ENCODE measurements at regions not wholly inside any gene's neighbourhood (a gene's known extent, or its start where the extent isn't known, plus 50 kb on each side); places are given as distances from the start of the nearest gene placed in this dataset.

DNA sequence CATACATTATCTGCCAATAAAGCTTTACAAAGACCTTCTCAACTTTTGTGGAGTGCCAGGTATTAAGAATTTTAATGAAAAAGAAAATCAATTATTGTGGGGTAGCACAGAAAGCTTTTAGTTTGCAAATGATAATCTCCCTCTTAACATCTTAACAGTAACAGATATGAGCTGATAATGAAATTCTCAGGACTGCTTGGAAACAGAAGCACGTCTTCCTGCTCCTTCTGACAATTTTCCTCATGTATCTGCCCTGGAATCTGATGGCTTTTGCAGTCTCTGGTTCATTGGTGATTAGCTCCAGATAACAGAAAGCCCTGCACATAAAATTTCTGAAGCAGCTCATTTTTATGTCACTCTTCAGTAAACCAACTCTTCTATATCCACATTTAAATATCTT is 432.4 kb upstream of the PDZRN3 start:
- TF ChIP-seq, protein P1, sequence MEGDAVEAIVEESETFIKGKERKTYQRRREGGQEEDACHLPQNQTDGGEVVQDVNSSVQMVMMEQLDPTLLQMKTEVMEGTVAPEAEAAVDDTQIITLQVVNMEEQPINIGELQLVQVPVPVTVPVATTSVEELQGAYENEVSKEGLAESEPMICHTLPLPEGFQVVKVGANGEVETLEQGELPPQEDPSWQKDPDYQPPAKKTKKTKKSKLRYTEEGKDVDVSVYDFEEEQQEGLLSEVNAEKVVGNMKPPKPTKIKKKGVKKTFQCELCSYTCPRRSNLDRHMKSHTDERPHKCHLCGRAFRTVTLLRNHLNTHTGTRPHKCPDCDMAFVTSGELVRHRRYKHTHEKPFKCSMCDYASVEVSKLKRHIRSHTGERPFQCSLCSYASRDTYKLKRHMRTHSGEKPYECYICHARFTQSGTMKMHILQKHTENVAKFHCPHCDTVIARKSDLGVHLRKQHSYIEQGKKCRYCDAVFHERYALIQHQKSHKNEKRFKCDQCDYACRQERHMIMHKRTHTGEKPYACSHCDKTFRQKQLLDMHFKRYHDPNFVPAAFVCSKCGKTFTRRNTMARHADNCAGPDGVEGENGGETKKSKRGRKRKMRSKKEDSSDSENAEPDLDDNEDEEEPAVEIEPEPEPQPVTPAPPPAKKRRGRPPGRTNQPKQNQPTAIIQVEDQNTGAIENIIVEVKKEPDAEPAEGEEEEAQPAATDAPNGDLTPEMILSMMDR (IDR thresholded peaks at IDR 0.05; ENCODE audit: insufficient read depth, low read depth, low read length, missing control alignments), result no peak
- no peak overlapping the region for H3K4me3 ChIP-seq (ENCODE audit: low read length)
- no peak for DNase-seq (ENCODE audit: low read depth)

DNA sequence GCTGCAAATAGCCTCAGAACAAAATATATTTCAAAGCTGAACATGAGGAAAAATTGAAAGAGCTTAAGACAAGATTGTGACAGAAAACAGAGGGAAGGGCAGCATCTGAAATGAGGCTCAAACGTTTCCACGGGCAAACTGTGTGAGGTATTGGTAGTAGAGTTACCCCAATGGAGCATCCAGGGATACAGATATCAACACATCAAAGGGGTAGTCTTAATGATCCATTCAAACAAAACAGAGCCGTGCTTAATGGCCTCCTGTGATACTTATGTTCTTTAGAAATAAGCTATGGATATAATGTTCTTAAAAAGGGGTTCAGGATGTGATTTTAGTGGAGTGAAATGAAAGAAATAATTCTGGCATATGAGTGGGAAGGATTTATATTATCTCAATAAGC is 430.3 kb upstream of the PDZRN3 start:
- TF ChIP-seq, protein P1 (IDR thresholded peaks at IDR 0.05; ENCODE audit: insufficient read depth, low read depth, low read length, missing control alignments), result no peak
- no peak overlapping the region for H3K4me3 ChIP-seq (ENCODE audit: low read length)
- DNase-seq (ENCODE audit: low read depth), result no peak

DNA sequence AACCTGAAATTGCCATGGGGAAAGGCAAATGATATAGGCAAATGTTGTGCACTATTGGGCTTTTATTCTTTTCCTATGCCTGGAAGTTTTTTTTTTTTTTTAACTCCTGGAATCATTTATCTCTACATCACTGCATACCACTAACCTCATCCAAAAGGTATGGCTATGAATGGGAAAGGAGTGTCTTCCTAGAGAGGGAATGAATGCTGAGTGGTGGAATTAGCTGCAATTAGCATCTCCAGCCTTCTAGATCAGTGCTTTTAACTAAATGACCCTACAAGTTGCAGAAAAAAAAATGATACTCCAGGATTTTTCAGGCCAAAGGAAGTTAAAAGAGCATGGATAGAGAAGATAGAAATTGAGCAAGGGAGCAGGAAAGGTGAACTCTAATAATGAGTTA is 429.8 kb upstream of the PDZRN3 start:
- TF ChIP-seq, protein P1 (IDR thresholded peaks at IDR 0.05; ENCODE audit: insufficient read depth, low read depth, low read length, missing control alignments), result no peak
- no peak overlapping the region for H3K4me3 ChIP-seq (ENCODE audit: low read length)
- no peak for DNase-seq (ENCODE audit: low read depth)

DNA sequence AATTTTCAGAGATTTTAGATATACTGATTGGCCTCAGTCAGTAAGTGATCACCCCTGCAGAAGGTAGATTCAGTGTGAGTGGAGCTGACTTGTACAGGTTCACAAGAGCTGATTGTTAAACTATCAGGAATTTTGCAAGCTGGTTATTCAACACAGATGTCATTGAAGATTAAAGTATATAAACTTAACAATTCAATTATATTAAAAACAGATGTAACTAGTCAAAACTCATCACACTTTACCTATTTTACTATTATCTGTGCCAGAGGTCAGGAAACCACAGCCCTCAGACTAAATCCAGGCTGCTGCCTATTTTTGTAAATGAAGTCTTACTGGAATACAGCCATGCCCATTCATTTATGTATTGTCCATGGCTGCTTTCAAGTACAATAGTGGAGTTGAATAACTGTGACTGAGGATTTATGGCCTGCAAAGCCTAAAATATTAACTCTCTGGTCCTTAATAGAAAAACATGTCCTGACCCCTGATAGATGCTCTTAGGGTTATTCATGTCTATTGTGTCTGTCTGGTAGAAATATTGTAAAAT is 429.3 kb upstream of the PDZRN3 start:
- TF ChIP-seq, protein P1 (IDR thresholded peaks at IDR 0.05; ENCODE audit: insufficient read depth, low read depth, low read length, missing control alignments), result no peak
- no peak for DNase-seq (ENCODE audit: low read depth)
- no peak overlapping the region for H3K4me3 ChIP-seq (ENCODE audit: low read length)

DNA sequence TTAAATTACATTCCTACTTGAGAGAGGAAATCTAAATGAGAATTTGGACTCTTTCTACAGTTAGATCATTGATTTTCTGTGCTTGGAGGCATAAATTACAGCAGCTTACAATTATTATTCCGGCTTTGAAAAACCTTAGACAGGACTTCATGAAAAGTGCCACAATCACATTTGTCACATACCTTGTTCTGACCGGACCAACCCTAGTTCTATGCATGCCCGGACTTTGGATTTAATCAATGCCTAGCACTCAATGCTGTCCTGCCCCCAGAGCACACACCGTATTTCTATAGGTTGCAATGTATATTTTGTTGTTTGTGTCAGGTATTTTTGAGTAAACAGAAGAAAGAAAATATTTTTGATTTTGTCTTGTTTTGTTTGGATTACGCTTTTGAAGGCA is 424.7 kb upstream of the PDZRN3 start:
- no peak for DNase-seq (ENCODE audit: low read depth)
- TF ChIP-seq, protein P1 (IDR thresholded peaks at IDR 0.05; ENCODE audit: insufficient read depth, low read depth, low read length, missing control alignments), result no peak
- H3K4me3 ChIP-seq (ENCODE audit: low read length), result no peak overlapping the region

DNA sequence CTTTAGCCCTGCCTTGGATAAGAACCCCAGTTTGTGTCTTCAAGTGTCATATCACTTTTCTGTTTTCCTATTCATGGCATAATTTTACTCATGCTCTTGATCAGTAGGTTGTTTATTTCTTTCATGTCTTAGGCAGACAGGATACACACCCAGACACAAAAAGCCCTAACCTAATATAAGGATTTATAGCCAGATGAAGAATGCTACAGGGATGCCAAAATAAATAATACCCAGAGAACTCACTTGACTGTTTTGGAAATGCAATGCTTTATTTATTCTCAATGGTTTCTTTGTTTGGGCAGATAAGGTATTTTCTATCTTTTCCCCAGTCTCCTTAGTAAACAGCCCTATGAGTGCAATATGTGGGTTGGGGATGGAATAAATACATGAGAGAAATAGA is 424.0 kb upstream of the PDZRN3 start:
- TF ChIP-seq, protein P1 (IDR thresholded peaks at IDR 0.05; ENCODE audit: insufficient read depth, low read depth, low read length, missing control alignments), result no peak
- no peak for DNase-seq (ENCODE audit: low read depth)
- H3K4me3 ChIP-seq (ENCODE audit: low read length), result no peak overlapping the region

DNA sequence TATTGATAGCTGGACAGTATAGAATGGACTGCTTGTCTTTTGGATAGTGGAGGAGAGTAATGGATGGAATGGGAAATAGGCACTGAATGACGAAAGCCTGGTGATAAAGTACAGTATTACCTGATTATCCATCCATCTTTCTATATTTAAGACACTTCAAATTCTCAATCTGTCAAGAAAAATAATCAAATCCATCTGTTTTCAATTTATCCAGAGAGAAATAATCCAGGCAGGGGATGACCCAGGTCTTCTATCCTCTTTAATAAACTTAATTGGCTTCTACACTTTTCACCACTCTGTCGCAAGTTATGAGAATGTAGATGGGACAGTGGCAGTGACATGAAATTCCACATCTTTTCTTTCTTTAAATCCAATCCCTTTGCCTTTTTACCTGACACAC is 420.3 kb upstream of the PDZRN3 start:
- DNase-seq (ENCODE audit: low read depth), result no peak
- TF ChIP-seq, protein P1 (IDR thresholded peaks at IDR 0.05; ENCODE audit: insufficient read depth, low read depth, low read length, missing control alignments), result no peak

More for the DNA sequence above, 420.3 kb upstream of the PDZRN3 start:
- H3K4me3 ChIP-seq (ENCODE audit: low read length), result no peak overlapping the region
